HG03025 (cell line): ENCODE measurements at regions not wholly inside any gene's neighbourhood (a gene's known extent, or its start where the extent isn't known, plus 50 kb on each side); places are given as distances from the start of the nearest gene placed in this dataset.
"Not testable (repeated sequence)": the region's sequence is repeated elsewhere in the genome, so short reads cannot be mapped to it uniquely, and the experiment has no call there.

Experiments
- ATAC-seq: cut with Tn5 transposase; IDR thresholded peaks from one replicate; pipeline ENCODE4 v1.9.1; 2021; ENCODE audit warnings: mild to moderate bottlenecking, moderate library complexity; ENCODE audit not compliant: unreplicated experiment, low FRiP score

GRCh38 chr4:140219567-140219966 lies 65.6 kb upstream of the MAML3 start:
- no peak for ATAC-seq

GRCh38 chr4:140219070-140219469 lies 65.1 kb upstream of the MAML3 start:
- not testable (repeated sequence) for ATAC-seq

GRCh38 chr4:140213749-140214148 lies 59.8 kb upstream of the MAML3 start:
- no peak for ATAC-seq

- no peak for ATAC-seq
Measured at GRCh38 chr4:140213116-140213515, 59.1 kb upstream of the MAML3 start.

GRCh38 chr4:140212646-140213045 lies 58.7 kb upstream of the MAML3 start:
- no peak for ATAC-seq

- no peak for ATAC-seq
Measured at GRCh38 chr4:140212194-140212593, 58.2 kb upstream of the MAML3 start.

- no peak for ATAC-seq
Measured at GRCh38 chr4:140211693-140212092, 57.7 kb upstream of the MAML3 start.

GRCh38 chr4:140211161-140211560 lies 57.2 kb upstream of the MAML3 start:
- ATAC-seq, result no peak

GRCh38 chr4:140208921-140209320 lies 54.9 kb upstream of the MAML3 start:
- no peak for ATAC-seq
